GM12865 (cell line): ENCODE measurements at regions not wholly inside any gene's neighbourhood (a gene's known extent, or its start where the extent isn't known, plus 50 kb on each side); places are given as distances from the start of the nearest gene placed in this dataset.

Experiments
- DNase-seq: peaks from one replicate; pipeline ENCODE4 v3.0.0; 2010; ENCODE audit warnings: low read depth
- H3K4me3 ChIP-seq: 2 replicates; pipeline ENCODE4 v1.5.1; 2011; ENCODE audit warnings: mild to moderate bottlenecking, low read depth, low read length, control low read depth
- TF ChIP-seq, protein P1 (sequence below): IDR thresholded peaks from 2 replicates; pipeline ENCODE4 v1.5.1; 2011; ENCODE audit warnings: low read length, control low read depth, low read depth, inconsistent platforms; ENCODE audit not compliant: insufficient read depth; ENCODE audit errors: missing control alignments

- DNase-seq: no peak
- TF ChIP-seq, protein P1, sequence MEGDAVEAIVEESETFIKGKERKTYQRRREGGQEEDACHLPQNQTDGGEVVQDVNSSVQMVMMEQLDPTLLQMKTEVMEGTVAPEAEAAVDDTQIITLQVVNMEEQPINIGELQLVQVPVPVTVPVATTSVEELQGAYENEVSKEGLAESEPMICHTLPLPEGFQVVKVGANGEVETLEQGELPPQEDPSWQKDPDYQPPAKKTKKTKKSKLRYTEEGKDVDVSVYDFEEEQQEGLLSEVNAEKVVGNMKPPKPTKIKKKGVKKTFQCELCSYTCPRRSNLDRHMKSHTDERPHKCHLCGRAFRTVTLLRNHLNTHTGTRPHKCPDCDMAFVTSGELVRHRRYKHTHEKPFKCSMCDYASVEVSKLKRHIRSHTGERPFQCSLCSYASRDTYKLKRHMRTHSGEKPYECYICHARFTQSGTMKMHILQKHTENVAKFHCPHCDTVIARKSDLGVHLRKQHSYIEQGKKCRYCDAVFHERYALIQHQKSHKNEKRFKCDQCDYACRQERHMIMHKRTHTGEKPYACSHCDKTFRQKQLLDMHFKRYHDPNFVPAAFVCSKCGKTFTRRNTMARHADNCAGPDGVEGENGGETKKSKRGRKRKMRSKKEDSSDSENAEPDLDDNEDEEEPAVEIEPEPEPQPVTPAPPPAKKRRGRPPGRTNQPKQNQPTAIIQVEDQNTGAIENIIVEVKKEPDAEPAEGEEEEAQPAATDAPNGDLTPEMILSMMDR: no peak
- no peak overlapping the region for H3K4me3 ChIP-seq
Measured at GRCh38 chr11:86891036-86891435, 64.2 kb downstream of the FZD4 start.

- no peak overlapping the region for H3K4me3 ChIP-seq
- DNase-seq: no peak
- TF ChIP-seq, protein P1: no peak
Measured at GRCh38 chr11:86893235-86893634, 62.0 kb downstream of the FZD4 start.
